ENCODE measurements at regions not wholly inside any gene's neighbourhood (a gene's known extent, or its start where the extent isn't known, plus 50 kb on each side); places are given as distances from the start of the nearest gene placed in this dataset.

DNA sequence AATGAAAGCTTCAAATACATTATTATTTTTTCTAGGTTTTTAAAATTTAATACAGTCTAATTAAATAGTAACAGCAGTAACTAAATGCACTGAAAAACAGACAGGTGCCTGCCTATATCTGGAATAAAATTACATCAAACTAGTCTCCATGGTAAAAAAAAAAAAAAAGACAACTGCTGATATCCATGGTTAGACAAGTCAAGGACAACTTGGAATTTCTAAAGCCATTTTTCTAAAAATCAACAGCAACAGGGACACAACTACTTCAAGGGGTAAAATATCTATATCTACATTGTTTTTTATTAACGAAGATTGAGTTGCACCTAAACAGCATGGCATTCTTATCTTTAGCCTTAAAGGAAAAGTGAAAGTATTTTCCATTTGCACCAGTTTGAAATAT, 74.7 kb upstream of the VPREB1 start:
- TF ChIP-seq, protein P1, sequence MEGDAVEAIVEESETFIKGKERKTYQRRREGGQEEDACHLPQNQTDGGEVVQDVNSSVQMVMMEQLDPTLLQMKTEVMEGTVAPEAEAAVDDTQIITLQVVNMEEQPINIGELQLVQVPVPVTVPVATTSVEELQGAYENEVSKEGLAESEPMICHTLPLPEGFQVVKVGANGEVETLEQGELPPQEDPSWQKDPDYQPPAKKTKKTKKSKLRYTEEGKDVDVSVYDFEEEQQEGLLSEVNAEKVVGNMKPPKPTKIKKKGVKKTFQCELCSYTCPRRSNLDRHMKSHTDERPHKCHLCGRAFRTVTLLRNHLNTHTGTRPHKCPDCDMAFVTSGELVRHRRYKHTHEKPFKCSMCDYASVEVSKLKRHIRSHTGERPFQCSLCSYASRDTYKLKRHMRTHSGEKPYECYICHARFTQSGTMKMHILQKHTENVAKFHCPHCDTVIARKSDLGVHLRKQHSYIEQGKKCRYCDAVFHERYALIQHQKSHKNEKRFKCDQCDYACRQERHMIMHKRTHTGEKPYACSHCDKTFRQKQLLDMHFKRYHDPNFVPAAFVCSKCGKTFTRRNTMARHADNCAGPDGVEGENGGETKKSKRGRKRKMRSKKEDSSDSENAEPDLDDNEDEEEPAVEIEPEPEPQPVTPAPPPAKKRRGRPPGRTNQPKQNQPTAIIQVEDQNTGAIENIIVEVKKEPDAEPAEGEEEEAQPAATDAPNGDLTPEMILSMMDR (IDR thresholded peaks at IDR 0.05; ENCODE audit: insufficient read depth, low read length) = no peak
- TF ChIP-seq POLR2AphosphoS5 (IDR thresholded peaks at IDR 0.05; ENCODE audit: low read depth) (no peak), GABPA (IDR thresholded peaks at IDR 0.05; ENCODE audit: low read depth) (no peak)
- TF ChIP-seq, protein P2, sequence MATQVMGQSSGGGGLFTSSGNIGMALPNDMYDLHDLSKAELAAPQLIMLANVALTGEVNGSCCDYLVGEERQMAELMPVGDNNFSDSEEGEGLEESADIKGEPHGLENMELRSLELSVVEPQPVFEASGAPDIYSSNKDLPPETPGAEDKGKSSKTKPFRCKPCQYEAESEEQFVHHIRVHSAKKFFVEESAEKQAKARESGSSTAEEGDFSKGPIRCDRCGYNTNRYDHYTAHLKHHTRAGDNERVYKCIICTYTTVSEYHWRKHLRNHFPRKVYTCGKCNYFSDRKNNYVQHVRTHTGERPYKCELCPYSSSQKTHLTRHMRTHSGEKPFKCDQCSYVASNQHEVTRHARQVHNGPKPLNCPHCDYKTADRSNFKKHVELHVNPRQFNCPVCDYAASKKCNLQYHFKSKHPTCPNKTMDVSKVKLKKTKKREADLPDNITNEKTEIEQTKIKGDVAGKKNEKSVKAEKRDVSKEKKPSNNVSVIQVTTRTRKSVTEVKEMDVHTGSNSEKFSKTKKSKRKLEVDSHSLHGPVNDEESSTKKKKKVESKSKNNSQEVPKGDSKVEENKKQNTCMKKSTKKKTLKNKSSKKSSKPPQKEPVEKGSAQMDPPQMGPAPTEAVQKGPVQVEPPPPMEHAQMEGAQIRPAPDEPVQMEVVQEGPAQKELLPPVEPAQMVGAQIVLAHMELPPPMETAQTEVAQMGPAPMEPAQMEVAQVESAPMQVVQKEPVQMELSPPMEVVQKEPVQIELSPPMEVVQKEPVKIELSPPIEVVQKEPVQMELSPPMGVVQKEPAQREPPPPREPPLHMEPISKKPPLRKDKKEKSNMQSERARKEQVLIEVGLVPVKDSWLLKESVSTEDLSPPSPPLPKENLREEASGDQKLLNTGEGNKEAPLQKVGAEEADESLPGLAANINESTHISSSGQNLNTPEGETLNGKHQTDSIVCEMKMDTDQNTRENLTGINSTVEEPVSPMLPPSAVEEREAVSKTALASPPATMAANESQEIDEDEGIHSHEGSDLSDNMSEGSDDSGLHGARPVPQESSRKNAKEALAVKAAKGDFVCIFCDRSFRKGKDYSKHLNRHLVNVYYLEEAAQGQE (IDR thresholded peaks at IDR 0.05; ENCODE audit: insufficient replicate concordance, low read depth) = no peak
